Suprapubic skin (tissue), 3 donors: ENCODE measurements at regions not wholly inside any gene's neighbourhood (a gene's known extent, or its start where the extent isn't known, plus 50 kb on each side); places are given as distances from the start of the nearest gene placed in this dataset.

Source experiments
- CTCF ChIP-seq, 2 donors: fragments of 200-600 bp in 1 of 2; fragments of 450-650 bp in 1 of 2; sonication (generic) in 1 of 2; IDR thresholded peaks; one replicate each; pipeline ENCODE4 v1.5.1; 2016 to 2019; ENCODE audit warnings: antibody characterized with exemption in 2 of 2, mild to moderate bottlenecking in 1 of 2, moderate library complexity in 1 of 2
- EP300 ChIP-seq: sonication (generic); formaldehyde crosslinking; IDR thresholded peaks from one replicate; pipeline ENCODE4 v1.6.1; 2017; ENCODE audit warnings: antibody characterized with exemption

GRCh38 chr2:177124371-177124770, 88.2 kb upstream of the HNRNPA3 start:
- TF ChIP-seq CTCF (IDR thresholded peaks at IDR 0.05), result no peak
- TF ChIP-seq EP300, result no peak
